ENCODE measurements at regions not wholly inside any gene's neighbourhood (a gene's known extent, or its start where the extent isn't known, plus 50 kb on each side); places are given as distances from the start of the nearest gene placed in this dataset.
"Not testable (repeated sequence)": the region's sequence is repeated elsewhere in the genome, so short reads cannot be mapped to it uniquely, and the experiment has no call there.

- not testable (repeated sequence) for H3K9me3 ChIP-seq (ENCODE audit: control insufficient read depth in 2 of 2, insufficient read depth in 1 of 2, low read length in 1 of 2); DNase-seq (ENCODE audit: low read depth in 6 of 9, low spot score in 9 of 9); H3K4me3 ChIP-seq (ENCODE audit: low read length in 2 of 2); H3K4me1 ChIP-seq (ENCODE audit: control insufficient read depth in 2 of 2, insufficient read depth in 2 of 2, low read length in 2 of 2); H3K36me3 ChIP-seq (ENCODE audit: control insufficient read depth in 2 of 2, insufficient read depth in 2 of 2, low read length in 1 of 2); H3K27ac ChIP-seq (ENCODE audit: low read depth in 1 of 2, low read length in 1 of 2); H3K27me3 ChIP-seq (ENCODE audit: control insufficient read depth in 2 of 2, insufficient read depth in 1 of 2, low read length in 1 of 2)
- 90% methylated on average over 14 of the region's 25 CpGs for WGBS
These were observed 365.3 kb downstream of the TP53TG3F start for GRCh38 chr16:33824736-33825135.

- H3K4me3 ChIP-seq (ENCODE audit: low read length in 2 of 2); DNase-seq (ENCODE audit: low read depth in 6 of 9, low spot score in 9 of 9); H3K4me1 ChIP-seq (ENCODE audit: control insufficient read depth in 2 of 2, insufficient read depth in 2 of 2, low read length in 2 of 2); H3K9me3 ChIP-seq (ENCODE audit: control insufficient read depth in 2 of 2, insufficient read depth in 1 of 2, low read length in 1 of 2); H3K27ac ChIP-seq (ENCODE audit: low read depth in 1 of 2, low read length in 1 of 2); H3K36me3 ChIP-seq (ENCODE audit: control insufficient read depth in 2 of 2, insufficient read depth in 2 of 2, low read length in 1 of 2); H3K27me3 ChIP-seq (ENCODE audit: control insufficient read depth in 2 of 2, insufficient read depth in 1 of 2, low read length in 1 of 2): not testable (repeated sequence)
- 92% methylated on average over 2 of the region's 5 CpGs for WGBS
These were observed 368.1 kb downstream of the TP53TG3F start for GRCh38 chr16:33827522-33827921.

- not testable (repeated sequence) for H3K4me3 ChIP-seq (ENCODE audit: low read length in 2 of 2); H3K9me3 ChIP-seq (ENCODE audit: control insufficient read depth in 2 of 2, insufficient read depth in 1 of 2, low read length in 1 of 2); H3K4me1 ChIP-seq (ENCODE audit: control insufficient read depth in 2 of 2, insufficient read depth in 2 of 2, low read length in 2 of 2); H3K27me3 ChIP-seq (ENCODE audit: control insufficient read depth in 2 of 2, insufficient read depth in 1 of 2, low read length in 1 of 2); H3K27ac ChIP-seq (ENCODE audit: low read depth in 1 of 2, low read length in 1 of 2); DNase-seq (ENCODE audit: low read depth in 6 of 9, low spot score in 9 of 9); H3K36me3 ChIP-seq (ENCODE audit: control insufficient read depth in 2 of 2, insufficient read depth in 2 of 2, low read length in 1 of 2)
- WGBS, result no CpG with 5 or more reads among the region's 3 CpGs
These were observed 379.7 kb downstream of the TP53TG3F start for GRCh38 chr16:33839157-33839556.

- 41% methylated on average over 8 of the region's 10 CpGs for WGBS
- H3K4me1 ChIP-seq (ENCODE audit: control insufficient read depth in 2 of 2, insufficient read depth in 2 of 2, low read length in 2 of 2); H3K4me3 ChIP-seq (ENCODE audit: low read length in 2 of 2); H3K27me3 ChIP-seq (ENCODE audit: control insufficient read depth in 2 of 2, insufficient read depth in 1 of 2, low read length in 1 of 2); DNase-seq (ENCODE audit: low read depth in 6 of 9, low spot score in 9 of 9); H3K36me3 ChIP-seq (ENCODE audit: control insufficient read depth in 2 of 2, insufficient read depth in 2 of 2, low read length in 1 of 2); H3K27ac ChIP-seq (ENCODE audit: low read depth in 1 of 2, low read length in 1 of 2); H3K9me3 ChIP-seq (ENCODE audit: control insufficient read depth in 2 of 2, insufficient read depth in 1 of 2, low read length in 1 of 2): not testable (repeated sequence)
These were observed 385.1 kb downstream of the TP53TG3F start for GRCh38 chr16:33844533-33844932.

Measured in thymus (tissue), 11 donors.